HG03175 (cell line): ENCODE measurements at regions not wholly inside any gene's neighbourhood (a gene's known extent, or its start where the extent isn't known, plus 50 kb on each side); places are given as distances from the start of the nearest gene placed in this dataset.

Source experiments
- ATAC-seq: cut with Tn5 transposase; IDR thresholded peaks from one replicate; pipeline ENCODE4 v1.9.1; 2021; ENCODE audit warnings: mild to moderate bottlenecking, moderate library complexity; ENCODE audit not compliant: unreplicated experiment

GRCh38 chrY:13149148-13149547 lies 244.5 kb downstream of the DDX3Y start:
- no peak for ATAC-seq

DNA sequence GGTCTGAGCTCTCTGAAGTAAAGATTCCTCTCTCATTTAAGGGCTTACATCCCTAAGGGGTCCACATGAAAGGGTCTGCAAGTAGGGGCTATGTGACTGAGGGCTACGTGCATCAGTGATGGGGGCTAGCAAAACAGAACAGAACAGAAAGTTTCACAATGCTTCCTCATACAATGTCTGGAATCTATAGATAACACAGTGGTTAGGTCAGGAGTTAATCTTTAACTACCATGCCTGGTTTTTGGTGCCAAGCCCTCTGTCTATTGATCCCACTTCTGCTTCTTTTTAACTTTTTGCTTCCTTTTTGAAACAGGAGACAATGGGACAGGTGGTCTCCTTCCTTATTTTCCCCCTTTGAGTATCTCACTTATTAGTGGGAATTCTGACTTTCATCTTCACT lies 263.0 kb downstream of the DDX3Y start:
- ATAC-seq, result peak; percentile 52

DNA sequence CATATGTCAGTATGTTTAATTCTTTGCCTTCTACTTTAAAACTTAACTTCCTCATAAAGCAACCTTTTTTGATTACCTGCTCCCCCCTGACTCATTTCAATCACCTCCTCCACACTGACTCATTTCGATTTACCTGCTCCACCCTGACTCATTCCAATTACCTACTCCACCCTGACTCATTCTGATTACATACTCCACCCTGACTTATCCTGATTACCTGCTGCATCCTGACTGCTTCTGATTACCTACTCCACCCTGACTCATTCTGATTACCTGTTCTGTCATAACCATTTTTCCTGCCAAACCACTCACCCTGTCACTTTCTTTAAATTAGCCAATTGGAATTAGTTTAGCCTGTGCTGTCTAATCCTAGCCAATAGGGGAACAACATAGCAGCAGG lies 263.6 kb downstream of the DDX3Y start:
- ATAC-seq, result no peak
